A673 (cell line): ENCODE measurements at regions not wholly inside any gene's neighbourhood (a gene's known extent, or its start where the extent isn't known, plus 50 kb on each side); places are given as distances from the start of the nearest gene placed in this dataset.

Experiments
- BruUV-seq: library from RNA; stranded (reverse); fragments of 400-500 nt; replicated peaks from 2 replicates; lab custom pipeline; 2021; lab: Mats Ljungman, UMichigan
- CTCF ChIA-PET: fragments of 300-600 bp; sonication (Branson Sonifier 250); formaldehyde crosslinking; loops from one replicate; lab custom pipeline; 2022; ENCODE audit warnings: antibody characterized with exemption; lab: Charles Lee
- POLR2A ChIA-PET: fragments of 300-600 bp; sonication (Branson Sonifier 250); formaldehyde crosslinking; loops from one replicate; lab custom pipeline; 2022; ENCODE audit warnings: antibody characterized with exemption; ENCODE audit not compliant: low non-redundant PET; lab: Charles Lee
- DNase-seq: peaks from one replicate; pipeline ENCODE4 v3.0.0-alpha.2; 2015; ENCODE audit warnings: low spot score
- H3K27ac ChIP-seq: fragments of 200-600 bp; sonication (generic); 2 replicates; pipeline ENCODE4 v1.5.1; 2016; ENCODE audit warnings: mixed run types, low read depth, mild to moderate bottlenecking, mixed read lengths, antibody characterized with exemption, low read length; ENCODE audit not compliant: poor library complexity, severe bottlenecking
- H3K27me3 ChIP-seq: fragments of 200-600 bp; sonication (generic); replicated peaks from 2 replicates; pipeline ENCODE4 v1.6.1; 2017; ENCODE audit warnings: mixed run types, low read depth, mild to moderate bottlenecking, mixed read lengths, antibody characterized with exemption, low read length; ENCODE audit not compliant: insufficient read depth, poor library complexity
- H3K36me3 ChIP-seq: fragments of 200-600 bp; sonication (generic); 2 replicates; pipeline ENCODE4 v1.6.1; 2016; ENCODE audit warnings: mixed run types, mild to moderate bottlenecking, mixed read lengths, antibody characterized with exemption, low read length; ENCODE audit not compliant: insufficient read depth, poor library complexity, severe bottlenecking
- H3K4me1 ChIP-seq: fragments of 200-600 bp; sonication (generic); 2 replicates; pipeline ENCODE4 v1.6.1; 2017; ENCODE audit warnings: mixed run types, mild to moderate bottlenecking, mixed read lengths, antibody characterized with exemption, low read length; ENCODE audit not compliant: insufficient read depth, poor library complexity, severe bottlenecking
- H3K4me3 ChIP-seq: fragments of 200-600 bp; sonication (generic); 2 replicates; pipeline ENCODE4 v1.5.1; 2016; ENCODE audit warnings: low read depth, mixed run types, mild to moderate bottlenecking, mixed read lengths, low read length; ENCODE audit not compliant: poor library complexity, severe bottlenecking
- H3K9me3 ChIP-seq: fragments of 200-600 bp; sonication (generic); 2 replicates; pipeline ENCODE4 v1.6.1; 2016; ENCODE audit warnings: mixed run types, low read depth, mild to moderate bottlenecking, mixed read lengths, antibody characterized with exemption, low read length; ENCODE audit not compliant: poor library complexity, severe bottlenecking
- EZH2 ChIP-seq: fragments of 200-600 bp; sonication (generic); IDR thresholded peaks from 2 replicates; pipeline ENCODE4 v1.6.1; 2017; ENCODE audit warnings: borderline replicate concordance, low read depth, mild to moderate bottlenecking, mixed read lengths, antibody characterized with exemption, low read length; ENCODE audit not compliant: poor library complexity, severe bottlenecking
- intact Hi-C: fragments of 100-400 bp; cut with micrococcal nuclease; formaldehyde crosslinking; loops from one replicate; pipeline ENCODE4 v1.10.0; 2022; ENCODE audit not compliant: unreplicated experiment
- TF ChIP-seq, protein P1 (sequence below): fragments of 300-800, 200-600 bp; sonication (generic); conservative IDR thresholded peaks from 2 replicates; pipeline ENCODE4 v1.5.1; 2017; ENCODE audit warnings: low read depth, mild to moderate bottlenecking, antibody characterized with exemption, low read length, moderate library complexity, mixed read lengths

DNA sequence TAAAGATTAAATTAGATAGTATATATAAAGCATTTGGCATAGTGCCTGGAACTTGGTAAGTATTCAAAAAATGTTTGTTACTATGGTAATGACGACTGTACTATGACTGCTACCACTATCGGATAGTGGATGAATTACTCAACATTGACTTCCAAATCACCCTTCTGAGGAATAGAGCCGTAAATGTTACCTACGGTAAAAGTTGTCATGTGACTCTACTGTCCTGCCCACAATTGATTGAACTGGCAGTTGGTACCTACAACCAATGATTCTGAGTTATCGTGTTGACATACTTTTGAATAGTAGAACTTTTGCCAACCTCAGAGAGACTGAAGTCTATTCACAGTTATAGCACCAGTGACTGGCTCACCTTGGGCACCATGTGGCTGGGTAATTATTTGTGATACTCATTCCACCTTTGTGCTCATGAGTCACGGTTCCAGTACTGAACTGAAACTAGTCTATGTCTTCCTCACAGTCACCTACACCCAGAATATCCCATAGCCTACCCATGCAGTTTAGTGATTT is 185.5 kb upstream of the PITX2 start:
- POLR2A ChIA-PET, result no interaction called here
- DNase-seq, result peak; percentile 41
- CTCF ChIA-PET, result no interaction called here
- Histone ChIP-seq H3K27ac (no peak overlapping the region), H3K4me3 (no peak overlapping the region), H3K36me3 (no peaks in the 10 kb centered on the region), H3K4me1 (no peaks in the 10 kb centered on the region), H3K27me3 (no peaks in the 10 kb centered on the region), H3K9me3 (no peaks in the 10 kb centered on the region)
- intact Hi-C loops, result no loop called here
- TF ChIP-seq, protein P1, sequence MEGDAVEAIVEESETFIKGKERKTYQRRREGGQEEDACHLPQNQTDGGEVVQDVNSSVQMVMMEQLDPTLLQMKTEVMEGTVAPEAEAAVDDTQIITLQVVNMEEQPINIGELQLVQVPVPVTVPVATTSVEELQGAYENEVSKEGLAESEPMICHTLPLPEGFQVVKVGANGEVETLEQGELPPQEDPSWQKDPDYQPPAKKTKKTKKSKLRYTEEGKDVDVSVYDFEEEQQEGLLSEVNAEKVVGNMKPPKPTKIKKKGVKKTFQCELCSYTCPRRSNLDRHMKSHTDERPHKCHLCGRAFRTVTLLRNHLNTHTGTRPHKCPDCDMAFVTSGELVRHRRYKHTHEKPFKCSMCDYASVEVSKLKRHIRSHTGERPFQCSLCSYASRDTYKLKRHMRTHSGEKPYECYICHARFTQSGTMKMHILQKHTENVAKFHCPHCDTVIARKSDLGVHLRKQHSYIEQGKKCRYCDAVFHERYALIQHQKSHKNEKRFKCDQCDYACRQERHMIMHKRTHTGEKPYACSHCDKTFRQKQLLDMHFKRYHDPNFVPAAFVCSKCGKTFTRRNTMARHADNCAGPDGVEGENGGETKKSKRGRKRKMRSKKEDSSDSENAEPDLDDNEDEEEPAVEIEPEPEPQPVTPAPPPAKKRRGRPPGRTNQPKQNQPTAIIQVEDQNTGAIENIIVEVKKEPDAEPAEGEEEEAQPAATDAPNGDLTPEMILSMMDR, result no peak
- no peak for TF ChIP-seq EZH2
- BruUV-seq, result no TSS peak

GRCh38 chr4:110815950-110816349 is 193.1 kb upstream of the PITX2 start:
- BruUV-seq, result no TSS peak
- Histone ChIP-seq H3K9me3 (no peaks in the 10 kb centered on the region), H3K27ac (no peak overlapping the region), H3K36me3 (no peaks in the 10 kb centered on the region), H3K27me3 (no peaks in the 10 kb centered on the region), H3K4me1 (no peaks in the 10 kb centered on the region), H3K4me3 (no peak overlapping the region)
- TF ChIP-seq EZH2, result no peak
- TF ChIP-seq, protein P1, result no peak
- intact Hi-C loops, result no loop called here
- ChIA-PET POLR2A (no interaction called here), CTCF (no interaction called here)
- DNase-seq, result no peak

DNA sequence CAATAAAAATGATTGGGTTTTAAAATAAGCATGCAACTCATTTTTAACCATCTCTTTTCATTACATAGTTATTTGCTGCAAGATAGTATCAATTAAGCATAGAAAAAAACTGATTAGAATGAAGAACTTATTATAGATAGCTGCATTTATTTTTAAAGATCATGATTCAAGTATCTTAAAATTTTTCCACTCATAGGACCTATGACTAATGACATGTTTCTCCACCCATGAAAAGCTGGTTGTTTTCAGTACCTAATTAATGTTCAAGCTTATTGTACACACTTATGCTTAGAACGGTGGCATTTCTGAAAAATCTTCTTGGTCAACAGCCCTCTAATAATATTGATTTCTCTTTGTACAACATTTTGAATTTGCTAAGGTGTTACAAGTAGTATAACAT is 193.5 kb upstream of the PITX2 start:
- Histone ChIP-seq H3K27ac (no peak overlapping the region), H3K9me3 (no peaks in the 10 kb centered on the region), H3K27me3 (no peaks in the 10 kb centered on the region), H3K4me3 (no peak overlapping the region), H3K4me1 (no peaks in the 10 kb centered on the region), H3K36me3 (no peaks in the 10 kb centered on the region)
- ChIA-PET CTCF (no interaction called here), POLR2A (no interaction called here)
- no TSS peak for BruUV-seq
- DNase-seq, result no peak
- intact Hi-C loops, result no loop called here
- TF ChIP-seq EZH2, result no peak
- TF ChIP-seq, protein P1, result no peak
